WTC11 (cell line): ENCODE measurements at regions not wholly inside any gene's neighbourhood (a gene's known extent, or its start where the extent isn't known, plus 50 kb on each side); places are given as distances from the start of the nearest gene placed in this dataset.

Experiments
- ATAC-seq: fragments of 200-7000 bp; cut with Tn5 transposase; 2 replicates; pipeline ENCODE4 v1.10.0; 2021; ENCODE audit warnings: mild to moderate bottlenecking, moderate library complexity
- CTCF ChIA-PET: fragments of 300-600 bp; sonication (Branson Sonifier 250); formaldehyde crosslinking; loops from one replicate; lab custom pipeline; 2021; ENCODE audit warnings: antibody characterized with exemption; lab: Charles Lee
- POLR2A ChIA-PET: fragments of 350-600 bp; sonication (Branson Sonifier 250); formaldehyde crosslinking; loops from one replicate; lab custom pipeline; 2021; ENCODE audit warnings: antibody characterized with exemption; lab: Charles Lee
- DNase-seq: peaks from one replicate; pipeline ENCODE4 v3.0.0; 2021; ENCODE audit warnings: low spot score
- H3K27ac Mint-ChIP-seq: 2 replicates; pipeline ENCODE4 v1.8.0; 2021; ENCODE audit warnings: mixed read lengths
- H3K27me3 Mint-ChIP-seq: 2 replicates; pipeline ENCODE4 v1.8.0; 2021; ENCODE audit warnings: low read depth, mild to moderate bottlenecking, moderate library complexity, mixed read lengths
- H3K36me3 Mint-ChIP-seq: 2 replicates; pipeline ENCODE4 v1.8.0; 2021; ENCODE audit warnings: mixed read lengths
- H3K4me1 Mint-ChIP-seq: 2 replicates; pipeline ENCODE4 v1.8.0; 2022; ENCODE audit warnings: mixed read lengths
- H3K4me3 Mint-ChIP-seq: 2 replicates; pipeline ENCODE4 v1.8.0; 2021; ENCODE audit warnings: mild to moderate bottlenecking, moderate library complexity, mixed read lengths
- H3K9me3 Mint-ChIP-seq: 2 replicates; pipeline ENCODE4 v1.8.0; 2021; ENCODE audit warnings: mixed read lengths
- FOXJ3 ChIP-seq: sonication (generic); formaldehyde crosslinking; IDR thresholded peaks from 2 replicates; pipeline ENCODE4 v1.9.0; 2021; ENCODE audit warnings: missing genetic modification reagents, mild to moderate bottlenecking, borderline replicate concordance
- FOXP1 ChIP-seq: sonication (generic); formaldehyde crosslinking; IDR thresholded peaks from 2 replicates; pipeline ENCODE4 v1.8.0; 2022; ENCODE audit warnings: missing genetic modification reagents, mild to moderate bottlenecking, moderate library complexity, borderline replicate concordance
- GABPB1 ChIP-seq: sonication (generic); formaldehyde crosslinking; IDR thresholded peaks from 2 replicates; pipeline ENCODE4 v1.8.1; 2023; ENCODE audit warnings: mild to moderate bottlenecking, missing genetic modification reagents
- GRHL2 ChIP-seq: fragments of 250-450 bp; sonication (Bioruptor Pico); IDR thresholded peaks from 2 replicates; pipeline ENCODE4 v1.8.0; 2022; ENCODE audit warnings: mild to moderate bottlenecking, moderate library complexity; ENCODE audit not compliant: insufficient replicate concordance, severe bottlenecking
- HMGA2 ChIP-seq: fragments of 250-450 bp; sonication (Bioruptor Pico); IDR thresholded peaks from 2 replicates; pipeline ENCODE4 v1.4.0; 2021; ENCODE audit warnings: mild to moderate bottlenecking, moderate library complexity
- JAZF1 ChIP-seq: fragments of 250-450 bp; sonication (Bioruptor Pico); IDR thresholded peaks from 2 replicates; pipeline ENCODE4 v1.9.0; 2021; ENCODE audit warnings: moderate library complexity, mild to moderate bottlenecking, inconsistent platforms
- MYBL2 ChIP-seq: sonication (generic); formaldehyde crosslinking; IDR thresholded peaks from 2 replicates; pipeline ENCODE4 v1.8.1; 2023; ENCODE audit warnings: mild to moderate bottlenecking, moderate library complexity, missing genetic modification reagents
- NFYB ChIP-seq: sonication (generic); formaldehyde crosslinking; conservative IDR thresholded peaks from 2 replicates; pipeline ENCODE4 v1.8.0; 2022; ENCODE audit warnings: low read depth, missing genetic modification reagents
- RELA ChIP-seq: sonication (generic); formaldehyde crosslinking; IDR thresholded peaks from 2 replicates; pipeline ENCODE4 v1.8.1; 2022; ENCODE audit warnings: missing genetic modification reagents, mild to moderate bottlenecking, borderline replicate concordance
- TEAD1 ChIP-seq: sonication (generic); formaldehyde crosslinking; IDR thresholded peaks from 2 replicates; pipeline ENCODE4 v1.8.0; 2022; ENCODE audit warnings: mild to moderate bottlenecking, missing genetic modification reagents
- ZBTB21 ChIP-seq: sonication (generic); formaldehyde crosslinking; IDR thresholded peaks from 2 replicates; pipeline ENCODE4 v1.8.1; 2023; ENCODE audit warnings: mild to moderate bottlenecking, missing genetic modification reagents, borderline replicate concordance
- ZNF138 ChIP-seq: sonication (generic); formaldehyde crosslinking; conservative IDR thresholded peaks from 2 replicates; pipeline ENCODE4 v1.8.1; 2022; ENCODE audit warnings: mild to moderate bottlenecking, moderate library complexity, missing genetic modification reagents
- TF ChIP-seq, protein P1 (sequence below): sonication (generic); formaldehyde crosslinking; IDR thresholded peaks from 2 replicates; pipeline ENCODE4 v1.8.0; 2022; ENCODE audit warnings: mild to moderate bottlenecking, missing genetic modification reagents
- TF ChIP-seq, protein P2 (sequence below): fragments of 250-450 bp; sonication (Bioruptor Pico); IDR thresholded peaks from 2 replicates; pipeline ENCODE4 v1.9.0; 2021; ENCODE audit warnings: moderate library complexity, mild to moderate bottlenecking, inconsistent platforms, borderline replicate concordance
- TF ChIP-seq, protein P3 (sequence below): fragments of 250-450 bp; sonication (Bioruptor Pico); IDR thresholded peaks from 2 replicates; pipeline ENCODE4 v1.8.0; 2021; ENCODE audit warnings: mild to moderate bottlenecking
- TF ChIP-seq, protein P4 (sequence below): sonication (generic); formaldehyde crosslinking; IDR thresholded peaks from 2 replicates; pipeline ENCODE4 v1.8.1; 2022; ENCODE audit warnings: mild to moderate bottlenecking, moderate library complexity, missing genetic modification reagents
- TF ChIP-seq, protein P5 (sequence below): sonication (generic); formaldehyde crosslinking; conservative IDR thresholded peaks from 2 replicates; pipeline ENCODE4 v1.8.1; 2023; ENCODE audit warnings: mild to moderate bottlenecking, low read depth, missing genetic modification reagents, moderate library complexity
- TF ChIP-seq, protein P6 (sequence below): sonication (generic); formaldehyde crosslinking; IDR thresholded peaks from 2 replicates; pipeline ENCODE4 v1.8.1; 2023; ENCODE audit warnings: mild to moderate bottlenecking, moderate library complexity, missing genetic modification reagents
- TF ChIP-seq, protein P7 (sequence below): fragments of 250-450 bp; sonication (Bioruptor Pico); IDR thresholded peaks from 2 replicates; pipeline ENCODE4 v1.9.0; 2021; ENCODE audit warnings: mild to moderate bottlenecking
- TF ChIP-seq, protein P8 (sequence below): sonication (generic); formaldehyde crosslinking; IDR thresholded peaks from 2 replicates; pipeline ENCODE4 v1.8.0; 2023; ENCODE audit warnings: mild to moderate bottlenecking, missing genetic modification reagents

DNA sequence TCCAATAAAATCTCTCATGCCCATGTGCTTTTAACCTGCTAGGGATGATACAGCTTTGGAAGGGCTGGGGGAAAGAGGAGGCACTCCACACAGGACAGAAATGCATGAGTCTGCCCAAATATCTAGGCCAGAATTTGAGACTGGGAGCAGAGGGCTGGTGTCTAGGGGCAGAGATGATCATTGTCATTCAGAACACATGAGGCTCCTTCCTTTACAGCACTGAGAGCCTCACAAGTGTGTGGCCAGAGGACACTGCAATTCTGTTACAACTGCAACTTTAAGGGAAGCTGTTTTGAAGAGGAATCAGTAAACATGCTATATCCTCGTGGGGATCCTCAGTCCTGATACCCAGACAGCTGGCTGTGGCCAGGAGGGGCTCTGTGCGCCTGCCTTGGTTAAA is 541.3 kb downstream of the OMA1 start:
- Mint-ChIP-seq H3K36me3 (no peaks in the 10 kb centered on the region), H3K4me3 (peak overlapping the region; percentile 9; the same call in 1 of the 2 replicates), H3K4me1 (peaks cover 81% of the 10 kb centered on the region), H3K27me3 (peaks cover 15% of the 10 kb centered on the region), H3K27ac (peak overlapping the region; percentile 71; the same call in 1 of the 2 replicates), H3K9me3 (no peaks in the 10 kb centered on the region)
- CTCF ChIA-PET = interaction anchor here (0.6 to 2.0 kb wide), 6 partner anchors 11 to 581 kb away, joined by 3 to 5 read pairs (median 3); partner anchors contain the start of gene DAB1
- ATAC-seq (peak; percentile 66), DNase-seq (no peak)
- POLR2A ChIA-PET = interaction anchor here (0.7 kb wide), 1 partner anchor 117 kb away, joined by 8 read pairs; no protein-coding TSS in a partner anchor
- TF ChIP-seq, protein P1, sequence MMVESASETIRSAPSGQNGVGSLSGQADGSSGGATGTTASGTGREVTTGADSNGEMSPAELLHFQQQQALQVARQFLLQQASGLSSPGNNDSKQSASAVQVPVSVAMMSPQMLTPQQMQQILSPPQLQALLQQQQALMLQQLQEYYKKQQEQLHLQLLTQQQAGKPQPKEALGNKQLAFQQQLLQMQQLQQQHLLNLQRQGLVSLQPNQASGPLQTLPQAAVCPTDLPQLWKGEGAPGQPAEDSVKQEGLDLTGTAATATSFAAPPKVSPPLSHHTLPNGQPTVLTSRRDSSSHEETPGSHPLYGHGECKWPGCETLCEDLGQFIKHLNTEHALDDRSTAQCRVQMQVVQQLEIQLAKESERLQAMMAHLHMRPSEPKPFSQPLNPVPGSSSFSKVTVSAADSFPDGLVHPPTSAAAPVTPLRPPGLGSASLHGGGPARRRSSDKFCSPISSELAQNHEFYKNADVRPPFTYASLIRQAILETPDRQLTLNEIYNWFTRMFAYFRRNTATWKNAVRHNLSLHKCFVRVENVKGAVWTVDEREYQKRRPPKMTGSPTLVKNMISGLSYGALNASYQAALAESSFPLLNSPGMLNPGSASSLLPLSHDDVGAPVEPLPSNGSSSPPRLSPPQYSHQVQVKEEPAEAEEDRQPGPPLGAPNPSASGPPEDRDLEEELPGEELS (CRISPR knock-in tag) = no peak
- TF ChIP-seq MYBL2 (CRISPR knock-in tag) = no peak
- TF ChIP-seq JAZF1 (CRISPR knock-in tag) = no peak
- no peak for TF ChIP-seq GABPB1 (CRISPR knock-in tag)
- no peak for TF ChIP-seq FOXP1
- no peak for TF ChIP-seq TEAD1 (CRISPR knock-in tag)
- TF ChIP-seq, protein P2, sequence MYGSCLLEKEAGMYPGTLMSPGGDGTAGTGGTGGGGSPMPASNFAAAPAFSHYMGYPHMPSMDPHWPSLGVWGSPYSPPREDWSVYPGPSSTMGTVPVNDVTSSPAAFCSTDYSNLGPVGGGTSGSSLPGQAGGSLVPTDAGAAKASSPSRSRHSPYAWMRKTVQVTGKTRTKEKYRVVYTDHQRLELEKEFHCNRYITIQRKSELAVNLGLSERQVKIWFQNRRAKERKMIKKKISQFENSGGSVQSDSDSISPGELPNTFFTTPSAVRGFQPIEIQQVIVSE = no peak
- TF ChIP-seq, protein P3, sequence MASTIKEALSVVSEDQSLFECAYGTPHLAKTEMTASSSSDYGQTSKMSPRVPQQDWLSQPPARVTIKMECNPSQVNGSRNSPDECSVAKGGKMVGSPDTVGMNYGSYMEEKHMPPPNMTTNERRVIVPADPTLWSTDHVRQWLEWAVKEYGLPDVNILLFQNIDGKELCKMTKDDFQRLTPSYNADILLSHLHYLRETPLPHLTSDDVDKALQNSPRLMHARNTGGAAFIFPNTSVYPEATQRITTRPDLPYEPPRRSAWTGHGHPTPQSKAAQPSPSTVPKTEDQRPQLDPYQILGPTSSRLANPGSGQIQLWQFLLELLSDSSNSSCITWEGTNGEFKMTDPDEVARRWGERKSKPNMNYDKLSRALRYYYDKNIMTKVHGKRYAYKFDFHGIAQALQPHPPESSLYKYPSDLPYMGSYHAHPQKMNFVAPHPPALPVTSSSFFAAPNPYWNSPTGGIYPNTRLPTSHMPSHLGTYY (CRISPR knock-in tag) = no peak
- no peak for TF ChIP-seq RELA
- TF ChIP-seq FOXJ3 (CRISPR knock-in tag) = no peak
- TF ChIP-seq ZBTB21 (CRISPR knock-in tag) = no peak
- TF ChIP-seq ZNF138 = no peak
- TF ChIP-seq, protein P4, sequence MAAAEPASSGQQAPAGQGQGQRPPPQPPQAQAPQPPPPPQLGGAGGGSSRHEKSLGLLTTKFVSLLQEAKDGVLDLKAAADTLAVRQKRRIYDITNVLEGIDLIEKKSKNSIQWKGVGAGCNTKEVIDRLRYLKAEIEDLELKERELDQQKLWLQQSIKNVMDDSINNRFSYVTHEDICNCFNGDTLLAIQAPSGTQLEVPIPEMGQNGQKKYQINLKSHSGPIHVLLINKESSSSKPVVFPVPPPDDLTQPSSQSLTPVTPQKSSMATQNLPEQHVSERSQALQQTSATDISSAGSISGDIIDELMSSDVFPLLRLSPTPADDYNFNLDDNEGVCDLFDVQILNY = no peak
- TF ChIP-seq, protein P5, sequence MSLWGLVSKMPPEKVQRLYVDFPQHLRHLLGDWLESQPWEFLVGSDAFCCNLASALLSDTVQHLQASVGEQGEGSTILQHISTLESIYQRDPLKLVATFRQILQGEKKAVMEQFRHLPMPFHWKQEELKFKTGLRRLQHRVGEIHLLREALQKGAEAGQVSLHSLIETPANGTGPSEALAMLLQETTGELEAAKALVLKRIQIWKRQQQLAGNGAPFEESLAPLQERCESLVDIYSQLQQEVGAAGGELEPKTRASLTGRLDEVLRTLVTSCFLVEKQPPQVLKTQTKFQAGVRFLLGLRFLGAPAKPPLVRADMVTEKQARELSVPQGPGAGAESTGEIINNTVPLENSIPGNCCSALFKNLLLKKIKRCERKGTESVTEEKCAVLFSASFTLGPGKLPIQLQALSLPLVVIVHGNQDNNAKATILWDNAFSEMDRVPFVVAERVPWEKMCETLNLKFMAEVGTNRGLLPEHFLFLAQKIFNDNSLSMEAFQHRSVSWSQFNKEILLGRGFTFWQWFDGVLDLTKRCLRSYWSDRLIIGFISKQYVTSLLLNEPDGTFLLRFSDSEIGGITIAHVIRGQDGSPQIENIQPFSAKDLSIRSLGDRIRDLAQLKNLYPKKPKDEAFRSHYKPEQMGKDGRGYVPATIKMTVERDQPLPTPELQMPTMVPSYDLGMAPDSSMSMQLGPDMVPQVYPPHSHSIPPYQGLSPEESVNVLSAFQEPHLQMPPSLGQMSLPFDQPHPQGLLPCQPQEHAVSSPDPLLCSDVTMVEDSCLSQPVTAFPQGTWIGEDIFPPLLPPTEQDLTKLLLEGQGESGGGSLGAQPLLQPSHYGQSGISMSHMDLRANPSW (CRISPR knock-in tag) = no peak
- TF ChIP-seq, all 79 proteins: peak for 0

DNA sequence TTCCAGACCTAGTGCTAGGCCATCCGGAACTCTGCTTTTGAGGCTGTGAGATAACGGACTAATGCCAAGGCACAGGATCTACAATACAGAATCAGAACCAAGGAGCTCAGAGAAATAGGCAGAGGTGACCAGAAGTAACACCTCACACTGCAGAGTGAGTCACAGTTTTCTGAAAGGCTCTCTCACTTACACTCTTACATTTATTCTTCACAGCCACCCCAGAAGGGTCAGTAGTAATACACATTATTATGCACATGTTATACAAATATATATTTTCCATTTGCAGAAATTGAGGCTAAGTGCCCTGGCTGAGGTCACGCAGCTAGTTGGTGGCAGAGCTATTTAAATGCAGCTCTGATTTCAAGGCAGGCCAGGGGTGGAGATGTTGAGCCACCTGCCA is 542.5 kb downstream of the OMA1 start:
- Mint-ChIP-seq H3K9me3 (no peaks in the 10 kb centered on the region), H3K4me1 (peaks cover 90% of the 10 kb centered on the region), H3K4me3 (no peak overlapping the region), H3K27ac (peak overlapping the region; percentile 78), H3K27me3 (peaks cover 20% of the 10 kb centered on the region), H3K36me3 (no peaks in the 10 kb centered on the region)
- ATAC-seq (no peak), DNase-seq (no peak)
- CTCF ChIA-PET = interaction anchor here (0.8 to 2.0 kb wide), 5 partner anchors 9 to 37 kb away, joined by 3 to 5 read pairs (median 4); no protein-coding TSS in a partner anchor
- POLR2A ChIA-PET = no interaction called here
- TF ChIP-seq GRHL2 = no peak
- TF ChIP-seq NFYB (CRISPR knock-in tag) = no peak
- TF ChIP-seq, protein P6, sequence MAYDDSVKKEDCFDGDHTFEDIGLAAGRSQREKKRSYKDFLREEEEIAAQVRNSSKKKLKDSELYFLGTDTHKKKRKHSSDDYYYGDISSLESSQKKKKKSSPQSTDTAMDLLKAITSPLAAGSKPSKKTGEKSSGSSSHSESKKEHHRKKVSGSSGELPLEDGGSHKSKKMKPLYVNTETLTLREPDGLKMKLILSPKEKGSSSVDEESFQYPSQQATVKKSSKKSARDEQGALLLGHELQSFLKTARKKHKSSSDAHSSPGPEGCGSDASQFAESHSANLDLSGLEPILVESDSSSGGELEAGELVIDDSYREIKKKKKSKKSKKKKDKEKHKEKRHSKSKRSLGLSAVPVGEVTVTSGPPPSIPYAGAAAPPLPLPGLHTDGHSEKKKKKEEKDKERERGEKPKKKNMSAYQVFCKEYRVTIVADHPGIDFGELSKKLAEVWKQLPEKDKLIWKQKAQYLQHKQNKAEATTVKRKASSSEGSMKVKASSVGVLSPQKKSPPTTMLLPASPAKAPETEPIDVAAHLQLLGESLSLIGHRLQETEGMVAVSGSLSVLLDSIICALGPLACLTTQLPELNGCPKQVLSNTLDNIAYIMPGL = no peak
- no peak for TF ChIP-seq HMGA2
- TF ChIP-seq, protein P7, sequence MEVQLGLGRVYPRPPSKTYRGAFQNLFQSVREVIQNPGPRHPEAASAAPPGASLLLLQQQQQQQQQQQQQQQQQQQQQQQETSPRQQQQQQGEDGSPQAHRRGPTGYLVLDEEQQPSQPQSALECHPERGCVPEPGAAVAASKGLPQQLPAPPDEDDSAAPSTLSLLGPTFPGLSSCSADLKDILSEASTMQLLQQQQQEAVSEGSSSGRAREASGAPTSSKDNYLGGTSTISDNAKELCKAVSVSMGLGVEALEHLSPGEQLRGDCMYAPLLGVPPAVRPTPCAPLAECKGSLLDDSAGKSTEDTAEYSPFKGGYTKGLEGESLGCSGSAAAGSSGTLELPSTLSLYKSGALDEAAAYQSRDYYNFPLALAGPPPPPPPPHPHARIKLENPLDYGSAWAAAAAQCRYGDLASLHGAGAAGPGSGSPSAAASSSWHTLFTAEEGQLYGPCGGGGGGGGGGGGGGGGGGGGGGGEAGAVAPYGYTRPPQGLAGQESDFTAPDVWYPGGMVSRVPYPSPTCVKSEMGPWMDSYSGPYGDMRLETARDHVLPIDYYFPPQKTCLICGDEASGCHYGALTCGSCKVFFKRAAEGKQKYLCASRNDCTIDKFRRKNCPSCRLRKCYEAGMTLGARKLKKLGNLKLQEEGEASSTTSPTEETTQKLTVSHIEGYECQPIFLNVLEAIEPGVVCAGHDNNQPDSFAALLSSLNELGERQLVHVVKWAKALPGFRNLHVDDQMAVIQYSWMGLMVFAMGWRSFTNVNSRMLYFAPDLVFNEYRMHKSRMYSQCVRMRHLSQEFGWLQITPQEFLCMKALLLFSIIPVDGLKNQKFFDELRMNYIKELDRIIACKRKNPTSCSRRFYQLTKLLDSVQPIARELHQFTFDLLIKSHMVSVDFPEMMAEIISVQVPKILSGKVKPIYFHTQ (CRISPR knock-in tag) = no peak
- TF ChIP-seq, protein P8, sequence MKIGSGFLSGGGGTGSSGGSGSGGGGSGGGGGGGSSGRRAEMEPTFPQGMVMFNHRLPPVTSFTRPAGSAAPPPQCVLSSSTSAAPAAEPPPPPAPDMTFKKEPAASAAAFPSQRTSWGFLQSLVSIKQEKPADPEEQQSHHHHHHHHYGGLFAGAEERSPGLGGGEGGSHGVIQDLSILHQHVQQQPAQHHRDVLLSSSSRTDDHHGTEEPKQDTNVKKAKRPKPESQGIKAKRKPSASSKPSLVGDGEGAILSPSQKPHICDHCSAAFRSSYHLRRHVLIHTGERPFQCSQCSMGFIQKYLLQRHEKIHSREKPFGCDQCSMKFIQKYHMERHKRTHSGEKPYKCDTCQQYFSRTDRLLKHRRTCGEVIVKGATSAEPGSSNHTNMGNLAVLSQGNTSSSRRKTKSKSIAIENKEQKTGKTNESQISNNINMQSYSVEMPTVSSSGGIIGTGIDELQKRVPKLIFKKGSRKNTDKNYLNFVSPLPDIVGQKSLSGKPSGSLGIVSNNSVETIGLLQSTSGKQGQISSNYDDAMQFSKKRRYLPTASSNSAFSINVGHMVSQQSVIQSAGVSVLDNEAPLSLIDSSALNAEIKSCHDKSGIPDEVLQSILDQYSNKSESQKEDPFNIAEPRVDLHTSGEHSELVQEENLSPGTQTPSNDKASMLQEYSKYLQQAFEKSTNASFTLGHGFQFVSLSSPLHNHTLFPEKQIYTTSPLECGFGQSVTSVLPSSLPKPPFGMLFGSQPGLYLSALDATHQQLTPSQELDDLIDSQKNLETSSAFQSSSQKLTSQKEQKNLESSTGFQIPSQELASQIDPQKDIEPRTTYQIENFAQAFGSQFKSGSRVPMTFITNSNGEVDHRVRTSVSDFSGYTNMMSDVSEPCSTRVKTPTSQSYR = no peak
